ENCODE measurements at regions not wholly inside any gene's neighbourhood (a gene's known extent, or its start where the extent isn't known, plus 50 kb on each side); places are given as distances from the start of the nearest gene placed in this dataset.
"Not testable (repeated sequence)": the region's sequence is repeated elsewhere in the genome, so short reads cannot be mapped to it uniquely, and the experiment has no call there.

- Histone ChIP-seq H3K27me3 (no peaks in the 10 kb centered on the region), H3K27ac (no peak overlapping the region), H3K36me3 (no peaks in the 10 kb centered on the region), H3K4me1 (no peaks in the 10 kb centered on the region), H3K9me3 (peaks cover 0 to 5% of the 10 kb centered on the region in 2 donors), H3K4me3 (no peak overlapping the region)
- intact Hi-C loops (cut with DNase I; ENCODE audit: low total_unique reads), result no loop called here
- TF ChIP-seq POLR2A (IDR thresholded peaks at IDR 0.05) (no peak), CTCF (IDR thresholded peaks at IDR 0.05) (no peak)
- DNase-seq, result no peak
Measured at GRCh38 chr3:137325934-137326333, 368.2 kb downstream of the IL20RB start.

- Histone ChIP-seq H3K4me1 (no peaks in the 10 kb centered on the region), H3K36me3 (no peaks in the 10 kb centered on the region), H3K27me3 (no peaks in the 10 kb centered on the region), H3K9me3 (no peaks in the 10 kb centered on the region), H3K4me3 (no peak overlapping the region), H3K27ac (no peak overlapping the region)
- intact Hi-C loops (cut with DNase I; ENCODE audit: low total_unique reads), result no loop called here
- no peak for TF ChIP-seq CTCF (IDR thresholded peaks at IDR 0.05)
- TF ChIP-seq POLR2A (IDR thresholded peaks at IDR 0.05), result no peak
- no peak for DNase-seq
Measured at GRCh38 chr3:137329594-137329993, 371.8 kb downstream of the IL20RB start.

DNA sequence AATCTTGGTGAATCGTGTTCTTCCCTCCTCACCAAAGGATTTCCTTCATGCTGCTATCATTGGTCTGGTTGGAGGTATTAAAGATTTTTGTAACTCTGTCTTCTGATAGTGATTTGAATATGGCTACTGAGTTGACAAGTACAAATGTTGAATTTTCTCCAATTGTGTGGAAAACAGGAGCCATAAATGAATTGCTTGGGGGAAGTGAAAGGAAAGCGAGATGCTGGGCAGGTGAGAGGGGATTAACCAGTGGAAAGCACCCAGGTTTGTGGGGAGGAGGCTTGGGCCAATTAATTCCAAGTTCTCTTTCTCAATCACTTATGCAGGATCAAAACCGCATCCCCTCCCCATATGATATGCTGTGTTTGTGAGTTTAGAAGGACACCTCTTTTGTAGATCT lies 372.5 kb downstream of the IL20RB start:
- Histone ChIP-seq H3K27ac (no peak overlapping the region), H3K4me1 (no peaks in the 10 kb centered on the region)
- no peak for TF ChIP-seq CTCF (IDR thresholded peaks at IDR 0.05)

GRCh38 chr3:137332297-137332696 lies 374.5 kb downstream of the IL20RB start:
- H3K4me3 ChIP-seq, result no peak overlapping the region
- H3K9me3 ChIP-seq, result no peaks in the 10 kb centered on the region
- intact Hi-C loops (cut with DNase I; ENCODE audit: low total_unique reads), result no loop called here
- H3K27ac ChIP-seq, result no peak overlapping the region
- no peaks in the 10 kb centered on the region for H3K4me1 ChIP-seq
- no peak for DNase-seq
- TF ChIP-seq CTCF (IDR thresholded peaks at IDR 0.05) (no peak), POLR2A (IDR thresholded peaks at IDR 0.05) (no peak)
- H3K27me3 ChIP-seq, result no peaks in the 10 kb centered on the region
- H3K36me3 ChIP-seq, result no peaks in the 10 kb centered on the region

More for the DNA sequence above, 372.5 kb downstream of the IL20RB start:
- intact Hi-C loops (cut with DNase I; ENCODE audit: low total_unique reads), result no loop called here
- H3K27me3 ChIP-seq, result no peaks in the 10 kb centered on the region
- H3K9me3 ChIP-seq, result no peaks in the 10 kb centered on the region
- no peaks in the 10 kb centered on the region for H3K36me3 ChIP-seq
- no peak for DNase-seq
- no peak overlapping the region for H3K4me3 ChIP-seq

DNA sequence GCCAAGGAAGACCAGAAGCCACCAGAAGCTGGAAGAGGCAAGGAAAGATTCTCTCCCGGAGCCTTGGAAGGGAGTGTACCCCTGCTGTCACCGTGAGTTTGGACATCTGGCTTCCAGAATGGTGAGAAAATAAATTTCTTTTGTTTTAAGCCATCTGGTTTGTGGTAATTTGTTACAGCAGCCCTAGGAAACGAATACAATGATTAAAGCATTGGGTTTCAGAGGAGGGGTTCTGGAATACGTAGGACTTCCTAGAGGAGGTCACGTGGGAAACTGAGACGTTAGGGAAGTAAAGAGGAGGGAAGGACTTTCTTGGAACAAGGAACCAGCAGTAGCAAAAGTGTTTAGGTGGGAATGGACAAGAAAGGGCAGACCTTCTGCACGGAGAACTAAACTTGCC lies 377.7 kb downstream of the IL20RB start:
- Histone ChIP-seq H3K27ac (no peak overlapping the region), H3K4me1 (no peaks in the 10 kb centered on the region), H3K9me3 (no peaks in the 10 kb centered on the region), H3K27me3 (no peaks in the 10 kb centered on the region), H3K4me3 (no peak overlapping the region), H3K36me3 (no peaks in the 10 kb centered on the region)
- no peak for DNase-seq
- TF ChIP-seq CTCF (IDR thresholded peaks at IDR 0.05) (no peak), POLR2A (IDR thresholded peaks at IDR 0.05) (no peak)
- intact Hi-C loops (cut with DNase I; ENCODE audit: low total_unique reads), result no loop called here

GRCh38 chr3:137338400-137338799 lies 380.6 kb downstream of the IL20RB start:
- H3K36me3 ChIP-seq; DNase-seq; intact Hi-C loops (cut with DNase I; ENCODE audit: low total_unique reads); H3K27ac ChIP-seq; H3K4me3 ChIP-seq; H3K9me3 ChIP-seq; H3K4me1 ChIP-seq; H3K27me3 ChIP-seq: not testable (repeated sequence)

Data from uterus (tissue), 3 donors.